ENCODE measurements at regions not wholly inside any gene's neighbourhood (a gene's known extent, or its start where the extent isn't known, plus 50 kb on each side); places are given as distances from the start of the nearest gene placed in this dataset.

DNA sequence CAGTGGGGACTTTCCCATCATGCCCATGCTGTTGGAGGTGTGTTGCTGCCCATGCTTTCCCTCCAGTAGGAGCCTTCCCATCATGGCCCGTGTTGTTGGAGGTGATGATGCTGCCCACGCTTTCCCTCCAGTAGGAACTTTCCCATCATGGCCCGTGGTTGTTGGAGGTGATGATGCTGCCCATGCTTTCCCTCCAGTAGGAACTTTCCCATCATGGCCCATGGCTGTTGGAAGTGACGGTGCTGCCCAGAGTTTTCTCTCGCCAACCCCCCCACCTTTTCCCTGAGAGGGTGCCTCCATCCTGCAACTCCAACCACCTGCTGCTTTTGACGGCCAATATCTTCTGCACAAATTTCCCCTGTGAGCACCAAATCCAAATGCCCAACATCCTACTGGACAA, 205.7 kb downstream of the TOMM20 start:
- peak in 2 of 3 donors; percentile 21 to 22 for DNase-seq
- Histone ChIP-seq H3K4me1 (peaks cover 0 to 29% (median 3%) of the 10 kb centered on the region in 4 donors), H3K4me3 (no peak overlapping the region), H3K27me3 (no peaks in the 10 kb centered on the region), H3K9me3 (no peaks in the 10 kb centered on the region), H3K36me3 (no peaks in the 10 kb centered on the region), H3K27ac (no peak overlapping the region)
- TF ChIP-seq, protein P1, sequence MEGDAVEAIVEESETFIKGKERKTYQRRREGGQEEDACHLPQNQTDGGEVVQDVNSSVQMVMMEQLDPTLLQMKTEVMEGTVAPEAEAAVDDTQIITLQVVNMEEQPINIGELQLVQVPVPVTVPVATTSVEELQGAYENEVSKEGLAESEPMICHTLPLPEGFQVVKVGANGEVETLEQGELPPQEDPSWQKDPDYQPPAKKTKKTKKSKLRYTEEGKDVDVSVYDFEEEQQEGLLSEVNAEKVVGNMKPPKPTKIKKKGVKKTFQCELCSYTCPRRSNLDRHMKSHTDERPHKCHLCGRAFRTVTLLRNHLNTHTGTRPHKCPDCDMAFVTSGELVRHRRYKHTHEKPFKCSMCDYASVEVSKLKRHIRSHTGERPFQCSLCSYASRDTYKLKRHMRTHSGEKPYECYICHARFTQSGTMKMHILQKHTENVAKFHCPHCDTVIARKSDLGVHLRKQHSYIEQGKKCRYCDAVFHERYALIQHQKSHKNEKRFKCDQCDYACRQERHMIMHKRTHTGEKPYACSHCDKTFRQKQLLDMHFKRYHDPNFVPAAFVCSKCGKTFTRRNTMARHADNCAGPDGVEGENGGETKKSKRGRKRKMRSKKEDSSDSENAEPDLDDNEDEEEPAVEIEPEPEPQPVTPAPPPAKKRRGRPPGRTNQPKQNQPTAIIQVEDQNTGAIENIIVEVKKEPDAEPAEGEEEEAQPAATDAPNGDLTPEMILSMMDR (IDR thresholded peaks at IDR 0.05), result no peak
- TF ChIP-seq POLR2A (IDR thresholded peaks at IDR 0.05), result no peak

DNA sequence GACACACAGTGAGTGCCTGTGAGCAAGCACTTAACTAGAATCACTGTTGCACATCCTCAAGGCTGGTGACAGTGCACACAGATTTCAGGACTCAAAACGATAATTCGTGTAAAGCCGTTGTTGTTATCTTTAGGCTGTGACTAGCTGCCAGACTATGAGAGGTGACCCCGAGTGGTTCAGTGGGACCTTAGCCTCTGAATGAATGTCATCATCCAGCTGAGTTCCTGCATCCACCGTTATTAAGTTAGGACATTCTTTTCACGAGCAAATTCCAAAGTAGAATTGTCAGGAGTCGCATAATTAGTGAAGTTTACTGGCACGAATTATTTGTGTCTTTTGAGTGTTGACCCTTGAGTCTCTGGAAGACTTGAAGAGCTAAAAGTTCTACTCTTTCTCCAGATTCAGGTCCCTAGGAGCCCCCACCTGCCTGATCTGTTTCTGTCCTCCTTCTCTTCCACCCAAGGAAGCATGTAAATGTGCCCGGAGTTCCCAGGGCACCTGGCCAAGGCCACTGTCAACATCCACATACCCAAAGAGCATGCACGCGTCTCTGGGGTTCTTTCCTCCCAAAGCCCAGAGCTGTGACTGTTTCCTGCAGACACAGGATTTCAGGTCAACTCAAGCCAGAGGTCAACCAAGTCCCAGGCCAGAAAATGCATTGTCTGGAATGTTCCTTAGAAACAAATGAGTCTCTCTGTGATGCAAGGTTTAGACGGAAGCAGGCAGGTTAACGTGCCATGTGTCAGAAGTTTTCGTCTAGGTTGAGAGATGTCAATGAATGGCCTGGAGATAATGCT, 207.2 kb downstream of the TOMM20 start:
- Histone ChIP-seq H3K4me3 (no peak overlapping the region), H3K9me3 (no peaks in the 10 kb centered on the region), H3K27me3 (no peaks in the 10 kb centered on the region), H3K27ac (peak overlapping the region in 3 of 4 donors; percentile 8 to 83 (median 26)), H3K36me3 (no peaks in the 10 kb centered on the region), H3K4me1 (peaks cover 0 to 27% (median 3%) of the 10 kb centered on the region in 4 donors)
- peak in 2 of 3 donors; percentile 45 to 49 for DNase-seq
- no peak for TF ChIP-seq POLR2A (IDR thresholded peaks at IDR 0.05)
- TF ChIP-seq, protein P1 (IDR thresholded peaks at IDR 0.05), result no peak

DNA sequence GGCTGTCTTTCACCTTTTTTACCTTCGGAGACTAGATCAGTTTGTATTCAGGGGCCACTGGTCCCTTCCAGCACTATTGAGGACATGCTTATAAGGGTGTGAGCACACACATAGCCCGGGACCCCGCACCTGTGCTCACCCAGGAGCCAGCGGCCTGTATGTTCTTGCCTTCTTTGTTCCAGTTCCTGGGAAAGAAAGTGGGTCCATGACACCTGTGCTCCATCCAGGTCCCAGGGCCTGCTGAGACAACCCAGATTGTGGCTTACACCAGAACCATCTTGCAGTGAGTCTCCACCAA, 207.8 kb downstream of the TOMM20 start:
- peak in 1 of 3 donors; percentile 19 for DNase-seq
- H3K4me1 ChIP-seq, result peaks cover 0 to 29% (median 0%) of the 10 kb centered on the region in 4 donors
- no peaks in the 10 kb centered on the region for H3K36me3 ChIP-seq
- no peaks in the 10 kb centered on the region for H3K9me3 ChIP-seq
- peak overlapping the region in 2 of 4 donors; percentile 26 to 83 for H3K27ac ChIP-seq
- no peaks in the 10 kb centered on the region for H3K27me3 ChIP-seq
- no peak overlapping the region for H3K4me3 ChIP-seq
- TF ChIP-seq POLR2A (IDR thresholded peaks at IDR 0.05), result no peak
- TF ChIP-seq, protein P1 (IDR thresholded peaks at IDR 0.05), result no peak

DNA sequence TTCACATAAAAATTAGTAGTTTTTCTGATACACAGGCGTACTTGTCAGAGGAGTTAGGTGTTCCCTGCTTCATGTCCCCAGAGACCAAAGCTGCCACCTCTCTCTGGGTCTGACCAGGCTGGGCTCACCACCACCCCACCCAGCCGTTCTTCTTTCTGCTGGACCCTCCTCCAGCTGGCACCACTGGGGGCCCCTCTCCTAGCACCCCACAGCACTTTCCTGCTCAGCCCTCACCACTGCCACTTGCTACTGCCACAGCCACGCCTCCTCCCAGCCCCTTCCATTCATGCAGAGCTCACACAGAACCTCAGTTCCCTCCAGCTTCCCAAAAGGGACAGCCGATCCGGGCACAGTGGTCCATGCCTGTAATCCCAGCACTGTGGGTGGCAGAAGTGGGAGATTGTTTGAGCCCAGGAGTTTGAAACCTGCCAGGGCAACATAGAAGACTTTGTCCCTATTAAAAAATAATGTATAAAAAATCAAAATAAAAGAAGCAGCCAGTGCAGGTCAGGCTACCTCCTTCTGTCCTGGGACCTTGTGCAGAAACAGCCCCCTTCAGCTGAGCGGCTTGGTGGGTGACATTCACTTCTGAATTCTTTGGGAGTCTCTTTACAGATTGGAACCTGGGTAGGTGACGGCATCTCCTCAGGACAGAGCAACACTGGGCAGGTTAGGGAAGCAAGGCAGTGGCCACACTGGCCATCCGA, 208.3 kb downstream of the TOMM20 start:
- DNase-seq, result peak in 1 of 3 donors; percentile 44
- H3K27ac ChIP-seq, result peak overlapping the region; percentile 41 to 83 (median 64)
- peaks cover 0 to 29% (median 0%) of the 10 kb centered on the region in 4 donors for H3K4me1 ChIP-seq

DNA sequence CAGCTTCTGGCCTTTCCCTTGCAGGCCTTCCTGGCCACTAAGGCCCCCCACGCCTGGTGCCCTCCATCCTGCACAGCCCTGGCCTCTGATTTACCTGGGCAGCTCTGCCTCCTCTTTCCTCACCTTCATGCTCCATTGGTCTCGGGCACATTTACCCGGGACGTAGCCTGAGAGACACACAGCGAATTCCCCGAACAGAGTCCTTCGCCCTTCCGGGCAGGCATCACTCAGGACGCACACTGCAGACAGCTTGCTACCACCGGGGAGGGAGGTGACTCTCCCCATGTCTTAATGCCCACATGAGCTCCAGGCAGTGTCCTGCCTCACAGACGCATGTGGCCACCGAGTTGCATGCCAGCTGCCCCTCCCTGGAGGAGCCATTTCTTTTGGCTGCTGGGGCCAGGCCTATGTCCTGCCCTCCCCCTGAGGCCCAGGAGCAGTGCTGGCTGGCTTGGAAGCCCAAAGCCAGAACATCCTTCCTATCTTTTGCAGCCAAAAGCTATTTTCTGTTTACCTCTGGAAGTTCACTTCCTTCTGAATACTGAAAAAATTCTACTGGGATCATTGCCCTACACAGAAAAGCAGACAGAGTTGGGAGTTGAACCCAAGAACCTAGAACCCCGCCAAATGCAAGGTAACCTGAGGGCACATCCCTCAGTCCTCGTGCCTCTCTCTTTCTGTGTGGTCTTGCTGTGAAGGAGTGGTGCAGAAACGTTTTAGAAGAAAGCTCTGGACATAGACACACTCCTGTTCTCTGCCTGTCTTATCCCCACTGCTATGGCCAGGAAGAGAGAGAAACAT, 209.5 kb downstream of the TOMM20 start:
- TF ChIP-seq, protein P1 (IDR thresholded peaks at IDR 0.05), result no peak
- TF ChIP-seq POLR2A (IDR thresholded peaks at IDR 0.05), result no peak
- no peaks in the 10 kb centered on the region for H3K9me3 ChIP-seq
- no peak overlapping the region for H3K4me3 ChIP-seq
- H3K27me3 ChIP-seq, result no peaks in the 10 kb centered on the region
- DNase-seq, result peak in 1 of 3 donors; percentile 46
- peak overlapping the region; percentile 64 to 83 (median 68) for H3K27ac ChIP-seq
- no peaks in the 10 kb centered on the region for H3K36me3 ChIP-seq
- H3K4me1 ChIP-seq, result peaks cover 0 to 29% (median 0%) of the 10 kb centered on the region in 4 donors

More for the DNA sequence above, 208.3 kb downstream of the TOMM20 start:
- H3K27me3 ChIP-seq, result no peaks in the 10 kb centered on the region
- H3K9me3 ChIP-seq, result no peaks in the 10 kb centered on the region
- H3K4me3 ChIP-seq, result no peak overlapping the region
- H3K36me3 ChIP-seq, result no peaks in the 10 kb centered on the region
- TF ChIP-seq, protein P1 (IDR thresholded peaks at IDR 0.05), result no peak
- no peak for TF ChIP-seq POLR2A (IDR thresholded peaks at IDR 0.05)
